HG02884 (cell line): ENCODE measurements at regions not wholly inside any gene's neighbourhood (a gene's known extent, or its start where the extent isn't known, plus 50 kb on each side); places are given as distances from the start of the nearest gene placed in this dataset.
"Not testable (repeated sequence)": the region's sequence is repeated elsewhere in the genome, so short reads cannot be mapped to it uniquely, and the experiment has no call there.

ENCODE experiments used
- ATAC-seq: cut with Tn5 transposase; IDR thresholded peaks from one replicate; pipeline ENCODE4 v1.9.1; 2021; ENCODE audit warnings: mild to moderate bottlenecking, moderate library complexity; ENCODE audit not compliant: unreplicated experiment

- ATAC-seq, result not testable (repeated sequence)
Measured at GRCh38 chr11:15686259-15686658, 571.5 kb downstream of the INSC start.

DNA sequence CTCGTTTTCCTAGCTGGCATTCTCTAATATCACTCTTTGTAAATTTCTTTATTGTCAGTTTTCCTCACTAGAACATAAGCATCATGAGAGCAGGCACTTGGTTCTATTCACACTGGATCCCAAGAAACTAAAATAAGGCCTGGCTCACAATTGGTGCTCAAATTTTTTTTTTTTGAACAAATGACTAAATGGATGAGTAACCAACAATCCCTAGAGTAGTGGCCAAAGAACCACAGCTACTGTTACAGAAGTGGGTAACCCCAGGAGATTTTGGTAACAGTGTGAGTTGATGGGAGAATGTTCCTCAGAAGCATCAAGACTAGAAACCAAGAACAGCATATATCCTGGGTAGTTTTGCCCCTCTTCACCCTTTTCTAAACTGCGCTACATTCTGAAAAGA, 572.6 kb downstream of the INSC start:
- no peak for ATAC-seq

DNA sequence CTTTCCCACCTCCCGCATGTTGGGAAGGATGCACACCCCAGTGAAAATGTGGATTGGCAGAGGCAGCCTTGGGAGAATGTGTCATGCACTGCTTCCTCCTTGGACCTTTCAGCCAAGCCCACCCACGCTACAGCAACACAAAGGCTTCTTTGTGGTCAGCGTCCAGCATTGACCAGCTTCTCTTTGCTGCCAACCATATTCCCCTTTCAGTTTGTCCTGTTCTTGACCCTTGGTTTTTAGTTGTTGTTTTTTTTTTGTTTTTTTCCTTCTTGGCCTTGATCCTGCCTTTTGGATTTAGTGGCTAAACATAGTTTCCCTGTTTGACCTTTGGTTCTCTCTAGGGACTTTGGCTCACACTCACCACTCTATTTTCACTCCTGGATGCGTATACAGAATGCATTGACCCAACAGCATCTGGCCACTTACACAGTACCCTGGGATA, 573.6 kb downstream of the INSC start:
- no peak for ATAC-seq

- ATAC-seq, result no peak
Measured at GRCh38 chr11:15690320-15690719, 575.6 kb downstream of the INSC start.

DNA sequence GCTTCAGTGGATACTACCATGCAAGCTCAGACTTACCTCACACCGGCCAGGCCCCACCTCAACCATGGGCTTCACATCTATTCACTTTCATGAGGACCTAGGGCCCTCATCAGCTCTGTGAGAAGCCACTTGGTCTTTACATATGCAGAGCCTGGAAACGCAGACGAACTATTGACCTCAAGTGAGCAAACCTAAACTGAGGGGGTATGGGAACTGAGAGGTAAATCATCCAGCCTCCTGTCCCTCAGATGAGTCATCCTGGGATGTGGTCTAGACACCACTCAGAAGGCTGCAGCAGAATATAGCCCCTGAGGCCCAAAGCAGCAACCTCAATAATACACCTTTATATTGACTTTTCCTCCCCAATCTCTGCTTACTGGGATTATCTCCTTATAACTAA, 578.0 kb downstream of the INSC start:
- peak; percentile 62 for ATAC-seq

DNA sequence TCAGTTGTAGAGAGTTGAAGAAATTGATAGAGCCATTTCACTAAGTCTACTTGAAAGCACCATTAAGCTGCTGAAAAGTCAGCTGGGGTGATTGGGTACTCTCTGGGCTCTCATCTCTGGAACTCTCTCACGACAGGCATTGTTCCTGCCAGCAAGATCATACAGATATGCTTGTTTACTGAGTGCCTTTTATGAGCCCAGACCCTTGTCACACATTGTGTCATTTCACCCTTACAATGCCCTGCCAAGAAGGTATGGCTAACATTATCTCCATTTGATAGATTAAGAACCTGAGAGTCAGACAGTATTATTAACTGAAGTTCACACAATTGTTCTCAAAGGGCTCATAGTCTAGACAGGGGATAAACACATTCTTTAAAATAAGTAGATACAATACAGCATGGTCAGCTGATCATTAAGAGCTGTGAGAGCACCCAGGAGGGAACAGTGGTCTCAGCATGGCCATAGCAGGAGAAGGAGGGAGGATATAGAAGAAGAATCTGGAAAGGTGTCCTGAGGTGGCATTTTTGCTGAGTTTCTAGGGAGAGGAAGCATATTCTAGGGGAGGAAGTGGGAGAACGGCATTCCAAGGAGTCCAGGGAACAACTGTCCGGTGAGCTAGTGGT, 580.5 kb downstream of the INSC start:
- no peak for ATAC-seq

DNA sequence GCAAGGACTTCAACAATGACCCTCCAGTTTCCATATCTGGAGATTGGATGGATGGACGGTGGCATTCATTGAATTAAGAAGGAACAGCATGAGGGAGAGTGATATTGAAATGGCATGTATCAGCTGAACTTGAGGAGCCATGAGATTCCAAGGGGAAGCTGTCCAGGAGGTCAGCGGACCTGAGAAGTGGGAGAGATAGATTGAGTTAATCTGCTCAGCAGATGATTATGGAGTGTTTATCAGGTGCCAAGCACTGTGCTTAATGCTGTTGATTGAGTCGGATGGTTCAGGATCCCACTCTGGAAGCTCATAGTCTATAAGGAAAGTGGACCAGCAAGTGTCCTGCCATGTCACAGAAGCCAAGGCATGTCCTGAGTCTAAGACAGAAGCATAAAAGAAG, 581.3 kb downstream of the INSC start:
- ATAC-seq, result no peak

GRCh38 chr11:15697437-15698236, 582.9 kb downstream of the INSC start:
- ATAC-seq, result no peak

DNA sequence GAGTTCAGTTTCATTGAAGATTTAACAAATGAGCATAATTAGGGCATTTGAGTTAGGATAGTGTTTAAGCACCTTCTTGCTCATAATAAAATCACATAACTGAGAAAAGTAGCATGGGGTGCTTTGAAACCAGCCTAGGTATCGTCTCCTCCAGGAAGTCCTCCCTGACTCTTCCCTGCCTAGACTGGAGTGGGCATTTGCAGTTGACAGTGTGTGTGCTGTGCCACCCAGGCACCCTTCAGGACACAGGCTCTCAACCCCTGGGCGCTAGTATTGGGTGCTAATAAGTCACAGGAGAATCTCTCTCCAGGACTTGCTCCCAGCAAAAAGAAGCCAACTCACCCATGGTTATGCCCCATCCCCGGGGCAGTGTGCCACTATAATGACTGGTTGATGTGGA, 584.1 kb downstream of the INSC start:
- no peak for ATAC-seq

- ATAC-seq, result no peak
Measured at GRCh38 chr11:15699978-15700377, 585.3 kb downstream of the INSC start.

DNA sequence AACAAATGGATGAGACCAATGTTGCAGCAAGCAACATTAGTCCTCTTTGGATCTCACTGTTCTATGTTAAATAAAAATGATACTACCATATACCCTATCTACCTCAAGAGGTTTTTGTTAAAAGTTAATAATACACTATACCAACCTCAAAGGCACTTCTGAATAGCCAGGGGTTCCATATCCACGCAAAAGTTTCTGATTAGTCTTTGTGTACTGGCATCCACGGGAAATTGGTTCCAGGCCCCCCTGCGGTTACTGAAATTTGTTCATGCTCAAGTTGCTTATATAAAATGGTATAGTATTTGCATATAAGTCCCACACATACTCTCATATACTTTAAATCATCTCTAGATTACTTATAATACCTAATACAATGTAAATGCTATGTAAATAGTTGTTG, 585.7 kb downstream of the INSC start:
- no peak for ATAC-seq

- no peak for ATAC-seq
Measured at GRCh38 chr11:15704064-15704463, 589.3 kb downstream of the INSC start.

DNA sequence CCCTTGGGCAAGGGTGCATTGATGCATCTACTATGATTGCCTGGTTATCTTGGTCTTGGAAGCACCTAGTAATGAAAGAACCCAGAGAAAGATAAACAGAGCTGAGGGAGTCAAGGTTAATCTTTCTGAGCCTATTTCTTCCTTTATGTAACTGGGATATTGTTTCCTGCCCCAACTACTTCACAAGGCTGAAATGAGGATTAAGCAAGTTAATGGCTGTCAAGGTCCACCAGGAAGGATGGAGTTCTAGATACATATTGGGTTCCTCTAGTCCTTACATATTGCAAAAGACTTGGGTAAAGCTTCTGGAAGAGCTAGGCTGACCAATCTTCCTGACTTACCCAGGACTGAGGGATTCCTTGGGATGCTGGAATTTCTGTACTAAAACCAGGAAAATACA, 589.8 kb downstream of the INSC start:
- ATAC-seq, result no peak

- no peak for ATAC-seq
Measured at GRCh38 chr11:15705891-15706290, 591.2 kb downstream of the INSC start.

GRCh38 chr11:15707194-15707593, 592.5 kb downstream of the INSC start:
- ATAC-seq, result no peak

GRCh38 chr11:15707971-15708370, 593.2 kb downstream of the INSC start:
- no peak for ATAC-seq

GRCh38 chr11:15710580-15711275, 596.0 kb downstream of the INSC start:
- no peak for ATAC-seq

DNA sequence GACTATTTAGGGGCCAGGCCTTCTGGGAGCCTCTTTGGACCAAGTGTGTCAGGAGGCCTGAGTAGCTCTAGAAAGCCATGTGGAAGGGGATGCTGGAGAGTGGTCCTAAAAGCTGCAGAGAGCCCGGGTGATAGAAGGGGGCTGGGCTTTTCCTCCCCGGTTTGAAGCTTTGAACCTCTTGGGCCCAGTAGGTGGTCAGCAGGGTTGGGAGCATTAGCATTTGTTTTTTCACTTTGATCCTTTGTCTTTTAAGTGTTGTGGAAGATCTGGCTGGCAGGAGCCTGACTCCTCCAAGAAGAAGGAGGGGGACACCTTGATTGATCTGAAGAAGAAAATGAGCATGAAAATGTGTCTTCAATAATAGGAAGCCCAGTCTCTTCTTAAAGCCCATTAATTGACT, 596.6 kb downstream of the INSC start:
- no peak for ATAC-seq

GRCh38 chr11:15714641-15715399, 600.1 kb downstream of the INSC start:
- no peak for ATAC-seq

DNA sequence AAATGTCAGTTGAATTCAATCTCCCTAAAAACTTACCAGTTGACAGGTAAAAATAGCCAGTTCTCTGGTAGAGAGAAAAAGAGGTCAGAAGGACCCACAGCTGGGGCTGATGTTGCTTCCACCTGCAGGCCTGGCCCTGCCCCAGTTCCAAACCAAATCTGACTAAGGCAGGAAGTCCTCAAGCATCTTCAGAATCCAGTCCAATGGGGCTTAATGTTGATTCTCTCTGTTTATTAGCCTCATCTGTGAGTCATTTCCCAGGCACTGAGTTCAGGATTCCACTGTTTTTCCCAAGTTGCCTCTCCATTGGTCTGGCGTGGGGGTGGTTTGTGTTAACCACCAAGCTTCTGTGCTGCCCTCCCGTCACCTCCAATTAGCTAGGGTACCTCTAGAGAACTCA, 601.8 kb downstream of the INSC start:
- no peak for ATAC-seq

DNA sequence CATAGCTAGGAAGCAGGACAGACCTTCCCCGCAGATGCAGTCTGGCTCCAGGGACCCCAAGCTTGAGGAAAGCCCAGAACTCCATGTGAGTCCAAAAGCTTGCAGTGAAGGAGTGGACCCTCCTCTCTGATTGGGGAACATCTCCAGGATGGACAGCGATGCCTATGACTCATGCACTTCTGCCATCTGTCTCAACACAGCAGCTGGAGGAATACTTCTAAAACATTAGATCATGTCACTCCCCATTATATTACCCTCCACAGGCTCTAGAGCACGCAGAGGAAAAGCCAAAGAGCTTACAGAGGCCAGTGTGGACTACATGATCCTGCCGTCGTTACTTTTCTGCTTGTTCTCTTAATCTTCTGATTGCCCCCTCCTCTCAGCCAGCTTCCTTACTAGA, 605.7 kb downstream of the INSC start:
- no peak for ATAC-seq
